CD4-positive, alpha-beta T cell treated with Interleukin-10 for 1 hour (primary cell): ENCODE measurements at regions not wholly inside any gene's neighbourhood (a gene's known extent, or its start where the extent isn't known, plus 50 kb on each side); places are given as distances from the start of the nearest gene placed in this dataset.

Experiments
- DNase-seq: peaks from one replicate; pipeline ENCODE4 v3.0.0-alpha.2; 2020

GRCh38 chrX:134173541-134174272 is 63.3 kb upstream of the CCDC160 start:
- DNase-seq, result no peak

- no peak for DNase-seq
These were observed 62.7 kb upstream of the CCDC160 start for GRCh38 chrX:134174273-134174660.

- DNase-seq, result no peak
These were observed 62.1 kb upstream of the CCDC160 start for GRCh38 chrX:134174859-134175258.

GRCh38 chrX:134177527-134177926 is 59.5 kb upstream of the CCDC160 start:
- DNase-seq, result no peak

- no peak for DNase-seq
These were observed 56.2 kb upstream of the CCDC160 start for GRCh38 chrX:134180601-134181274.

- no peak for DNase-seq
These were observed 55.7 kb upstream of the CCDC160 start for GRCh38 chrX:134181275-134181660.

GRCh38 chrX:134183665-134184064 is 53.3 kb upstream of the CCDC160 start:
- no peak for DNase-seq

- no peak for DNase-seq
These were observed 52.0 kb upstream of the CCDC160 start for GRCh38 chrX:134184936-134185335.

- DNase-seq, result peak; percentile 70
These were observed 50.4 kb upstream of the CCDC160 start for GRCh38 chrX:134186362-134187121.
